PC-9 (cell line): ENCODE measurements at regions not wholly inside any gene's neighbourhood (a gene's known extent, or its start where the extent isn't known, plus 50 kb on each side); places are given as distances from the start of the nearest gene placed in this dataset.

ENCODE experiments used
- BruUV-seq: library from RNA; stranded (reverse); fragments of 400-500 nt; replicated peaks from 2 replicates; lab custom pipeline; 2021; lab: Mats Ljungman, UMichigan
- CTCF ChIA-PET: fragments of 300-600 bp; sonication (Branson Sonifier 250); formaldehyde crosslinking; loops from one replicate; lab custom pipeline; 2022; ENCODE audit warnings: antibody characterized with exemption; lab: Charles Lee
- POLR2A ChIA-PET: fragments of 300-600 bp; sonication (Branson Sonifier 250); formaldehyde crosslinking; loops from one replicate; lab custom pipeline; 2022; ENCODE audit warnings: antibody characterized with exemption; ENCODE audit not compliant: unreplicated experiment; lab: Charles Lee
- DNase-seq, 2 experiments: peaks; one replicate each; pipeline versions ENCODE4 v3.0.0 to v3.0.0-alpha.2; 2015 to 2022; ENCODE audit warnings: mixed read lengths in 1 of 2
- H2AFZ ChIP-seq: fragments of 200-600 bp; sonication (generic); 2 replicates; pipeline ENCODE4 v1.8.1; 2017; ENCODE audit warnings: antibody characterized with exemption
- H3F3A ChIP-seq: fragments of 200-600 bp; sonication (generic); 2 replicates; pipeline ENCODE4 v1.8.1; 2017; ENCODE audit warnings: antibody characterized with exemption, mild to moderate bottlenecking, low read depth; ENCODE audit not compliant: insufficient read depth
- H3K27ac ChIP-seq: fragments of 200-600 bp; sonication (generic); 2 replicates; pipeline ENCODE4 v1.6.1; 2016; ENCODE audit warnings: mixed run types
- H3K27me3 ChIP-seq: fragments of 200-600 bp; sonication (generic); 2 replicates; pipeline ENCODE4 v1.6.1; 2016; ENCODE audit warnings: low read depth, mixed run types; ENCODE audit not compliant: insufficient read depth
- H3K36me3 ChIP-seq: fragments of 200-600 bp; sonication (generic); 2 replicates; pipeline ENCODE4 v1.6.1; 2016; ENCODE audit warnings: low read depth, mixed run types
- H3K4me1 ChIP-seq: fragments of 200-600 bp; sonication (generic); replicated peaks from 2 replicates; pipeline ENCODE4 v1.6.1; 2016; ENCODE audit warnings: mixed run types; ENCODE audit not compliant: insufficient read depth
- H3K4me2 ChIP-seq: fragments of 200-600 bp; sonication (generic); 2 replicates; pipeline ENCODE4 v1.6.1; 2017; ENCODE audit warnings: mixed run types
- H3K4me3 ChIP-seq: fragments of 200-600 bp; sonication (generic); 2 replicates; pipeline ENCODE4 v1.6.1; 2016; ENCODE audit warnings: mixed run types
- H3K79me2 ChIP-seq: fragments of 200-600 bp; sonication (generic); 2 replicates; pipeline ENCODE4 v1.6.1; 2017; ENCODE audit warnings: low read depth, mixed run types
- H3K9me2 ChIP-seq: fragments of 200-600 bp; sonication (generic); 2 replicates; pipeline ENCODE4 v1.8.1; 2017; ENCODE audit warnings: mild to moderate bottlenecking; ENCODE audit not compliant: insufficient read depth
- H3K9me3 ChIP-seq: fragments of 200-600 bp; sonication (generic); 2 replicates; pipeline ENCODE4 v1.8.1; 2016; ENCODE audit warnings: low read depth; ENCODE audit not compliant: insufficient read depth
- H4K20me1 ChIP-seq: fragments of 200-600 bp; sonication (generic); 2 replicates; pipeline ENCODE4 v1.8.1; 2017; ENCODE audit not compliant: insufficient read depth
- EZH2 ChIP-seq: fragments of 200-600 bp; sonication (generic); IDR thresholded peaks from 2 replicates; pipeline ENCODE4 v1.8.0; 2017; ENCODE audit warnings: antibody characterized with exemption, low read depth
- intact Hi-C: fragments of 100-400 bp; cut with micrococcal nuclease; formaldehyde crosslinking; loops from one replicate; pipeline ENCODE4 v1.10.0; 2022; ENCODE audit not compliant: unreplicated experiment
- TF ChIP-seq, protein P1 (sequence below): fragments of 200-600 bp; sonication (generic); conservative IDR thresholded peaks from 2 replicates; pipeline ENCODE4 v1.6.1; 2017; ENCODE audit warnings: mixed run types, antibody characterized with exemption, mild to moderate bottlenecking, moderate library complexity

DNA sequence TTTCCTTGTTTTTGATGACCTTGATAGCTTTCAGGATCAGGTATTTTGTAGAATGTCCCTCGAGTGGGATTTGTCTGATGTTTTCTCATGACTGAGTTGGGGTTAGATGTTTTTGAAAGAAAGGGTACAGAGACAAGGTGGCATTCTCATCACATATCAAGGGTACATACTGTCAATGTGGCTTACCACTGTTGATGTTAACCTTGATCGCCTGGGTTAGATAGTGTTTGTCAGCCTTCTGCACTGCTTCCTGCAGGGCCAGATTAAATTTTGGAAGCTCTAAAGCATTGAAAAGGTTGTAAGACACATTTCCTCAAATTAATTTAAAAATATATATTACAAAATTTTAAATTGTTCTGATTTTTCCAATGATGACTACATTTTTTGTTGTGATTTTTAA lies 287.4 kb upstream of the ACTBL2 start:
- TF ChIP-seq EZH2, result no peak
- TF ChIP-seq, protein P1, sequence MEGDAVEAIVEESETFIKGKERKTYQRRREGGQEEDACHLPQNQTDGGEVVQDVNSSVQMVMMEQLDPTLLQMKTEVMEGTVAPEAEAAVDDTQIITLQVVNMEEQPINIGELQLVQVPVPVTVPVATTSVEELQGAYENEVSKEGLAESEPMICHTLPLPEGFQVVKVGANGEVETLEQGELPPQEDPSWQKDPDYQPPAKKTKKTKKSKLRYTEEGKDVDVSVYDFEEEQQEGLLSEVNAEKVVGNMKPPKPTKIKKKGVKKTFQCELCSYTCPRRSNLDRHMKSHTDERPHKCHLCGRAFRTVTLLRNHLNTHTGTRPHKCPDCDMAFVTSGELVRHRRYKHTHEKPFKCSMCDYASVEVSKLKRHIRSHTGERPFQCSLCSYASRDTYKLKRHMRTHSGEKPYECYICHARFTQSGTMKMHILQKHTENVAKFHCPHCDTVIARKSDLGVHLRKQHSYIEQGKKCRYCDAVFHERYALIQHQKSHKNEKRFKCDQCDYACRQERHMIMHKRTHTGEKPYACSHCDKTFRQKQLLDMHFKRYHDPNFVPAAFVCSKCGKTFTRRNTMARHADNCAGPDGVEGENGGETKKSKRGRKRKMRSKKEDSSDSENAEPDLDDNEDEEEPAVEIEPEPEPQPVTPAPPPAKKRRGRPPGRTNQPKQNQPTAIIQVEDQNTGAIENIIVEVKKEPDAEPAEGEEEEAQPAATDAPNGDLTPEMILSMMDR, result no peak
- Histone ChIP-seq H3K9me2 (peaks cover 5% of the 10 kb centered on the region; the same call in 1 of the 2 replicates), H4K20me1 (no peaks in the 10 kb centered on the region), H3K4me2 (no peak overlapping the region), H3K27me3 (no peaks in the 10 kb centered on the region), H3K9me3 (no peaks in the 10 kb centered on the region; the same call in 1 of the 2 replicates), H3F3A (no peaks in the 10 kb centered on the region), H3K36me3 (no peaks in the 10 kb centered on the region), H3K79me2 (no peaks in the 10 kb centered on the region), H3K27ac (no peak overlapping the region), H3K4me3 (no peak overlapping the region), H3K4me1 (no peaks in the 10 kb centered on the region), H2AFZ (no peak overlapping the region)
- no TSS peak for BruUV-seq
- no peak for DNase-seq
- intact Hi-C loops, result no loop called here
- ChIA-PET POLR2A (interaction anchor here (0.6 kb wide), 1 partner anchor 1130 kb away, joined by 5 read pairs; no protein-coding TSS in a partner anchor), CTCF (no interaction called here)

DNA sequence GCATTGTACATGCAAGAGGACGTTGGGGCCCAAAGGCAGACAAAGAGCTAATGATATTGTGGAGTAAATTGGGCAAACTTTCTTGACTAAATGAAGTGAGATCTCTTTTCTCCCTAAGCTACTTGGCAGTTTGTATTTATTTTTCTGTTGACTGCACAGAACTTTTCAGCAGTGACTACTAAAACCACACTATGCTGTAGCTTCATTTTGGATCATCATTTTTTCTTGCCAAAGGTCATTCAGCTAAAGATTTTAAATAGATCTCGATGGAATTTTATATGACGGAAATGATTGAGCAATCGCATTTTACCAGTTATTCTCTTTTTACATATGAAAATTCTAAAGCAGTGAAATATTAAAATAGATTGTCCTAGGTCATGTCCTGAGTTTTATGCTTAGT lies 286.1 kb upstream of the ACTBL2 start:
- Histone ChIP-seq H3F3A (no peaks in the 10 kb centered on the region), H3K4me1 (no peaks in the 10 kb centered on the region), H3K27ac (no peak overlapping the region), H3K79me2 (no peaks in the 10 kb centered on the region), H3K27me3 (no peaks in the 10 kb centered on the region), H3K9me2 (peaks cover 5% of the 10 kb centered on the region; the same call in 1 of the 2 replicates), H3K36me3 (no peaks in the 10 kb centered on the region), H2AFZ (no peak overlapping the region), H3K9me3 (no peaks in the 10 kb centered on the region; the same call in 1 of the 2 replicates), H4K20me1 (no peaks in the 10 kb centered on the region), H3K4me3 (no peak overlapping the region), H3K4me2 (no peak overlapping the region)
- intact Hi-C loops, result no loop called here
- POLR2A ChIA-PET, result no interaction called here
- BruUV-seq, result no TSS peak
- CTCF ChIA-PET, result interaction anchor here (0.7 kb wide), 1 partner anchor 119 kb away, joined by 3 read pairs; no protein-coding TSS in a partner anchor
- no peak for DNase-seq
- TF ChIP-seq, protein P1, result no peak
- no peak for TF ChIP-seq EZH2

DNA sequence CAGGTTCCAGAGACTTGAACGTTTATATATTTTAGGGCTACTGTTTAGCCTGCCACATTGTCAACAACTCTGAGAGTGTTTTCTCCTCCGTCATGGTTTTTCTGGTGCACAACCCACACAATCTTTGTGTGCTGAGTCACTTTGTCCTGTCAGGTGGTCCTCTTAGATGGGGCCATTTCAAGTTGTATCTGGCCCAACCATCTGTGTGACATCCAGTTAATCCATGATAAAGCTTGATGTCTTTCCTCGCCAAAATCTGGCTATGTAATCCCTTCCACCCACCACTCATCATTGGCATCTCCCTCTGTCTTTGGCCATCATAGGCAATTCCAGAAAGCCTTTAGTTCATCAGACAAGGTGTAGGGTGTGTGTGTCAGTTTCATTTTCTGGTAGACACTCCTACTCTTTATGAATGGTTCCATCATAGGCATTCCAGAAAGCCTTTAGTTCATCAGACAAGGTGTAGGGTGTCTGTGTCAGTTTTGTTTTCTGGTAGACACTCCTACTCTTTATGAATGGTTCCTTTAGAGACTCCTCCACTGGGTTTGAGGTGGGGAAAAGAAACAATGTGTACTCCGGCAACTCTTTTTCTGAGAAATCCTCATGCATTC lies 282.0 kb upstream of the ACTBL2 start:
- H4K20me1 ChIP-seq, result no peaks in the 10 kb centered on the region
- ChIA-PET POLR2A (no interaction called here), CTCF (no interaction called here)
- intact Hi-C loops, result no loop called here
- no peak overlapping the region for H3K4me2 ChIP-seq
- H3K79me2 ChIP-seq, result no peaks in the 10 kb centered on the region
- H3K4me3 ChIP-seq, result no peak overlapping the region
- H3K27me3 ChIP-seq, result no peaks in the 10 kb centered on the region
- no peak for TF ChIP-seq EZH2
- TF ChIP-seq, protein P1, result no peak
- no peaks in the 10 kb centered on the region for H3K9me3 ChIP-seq
- no peaks in the 10 kb centered on the region for H3K4me1 ChIP-seq
- no peak overlapping the region for H3K27ac ChIP-seq
- DNase-seq, result no peak
- no peaks in the 10 kb centered on the region for H3K36me3 ChIP-seq
- H3K9me2 ChIP-seq, result peaks cover 5% of the 10 kb centered on the region; the same call in 1 of the 2 replicates
- no peak overlapping the region for H2AFZ ChIP-seq
- no peaks in the 10 kb centered on the region for H3F3A ChIP-seq
- no TSS peak for BruUV-seq
